ENCODE measurements at regions not wholly inside any gene's neighbourhood (a gene's known extent, or its start where the extent isn't known, plus 50 kb on each side); places are given as distances from the start of the nearest gene placed in this dataset.

- no peak for DNase-seq
- intact Hi-C loops (cut with micrococcal nuclease; ENCODE audit: unreplicated experiment): no loop called here
- H3K36me3 Mint-ChIP-seq (ENCODE audit: insufficient read depth, unreplicated experiment): no peaks in the 10 kb centered on the region
- no peak for TF ChIP-seq CTCF (IDR thresholded peaks at IDR 0.05; ENCODE audit: unreplicated experiment)
- no peak overlapping the region for H3K27ac Mint-ChIP-seq (ENCODE audit: unreplicated experiment)
- BruUV-seq (replicated peaks): no TSS peak
- no peaks in the 10 kb centered on the region for H3K9me3 Mint-ChIP-seq (ENCODE audit: low read depth, unreplicated experiment)
- CTCF ChIA-PET: no interaction called here
- H3K4me1 Mint-ChIP-seq (ENCODE audit: low read depth, unreplicated experiment): no peaks in the 10 kb centered on the region
- no peak overlapping the region for H3K4me3 Mint-ChIP-seq (ENCODE audit: low read depth, unreplicated experiment)
- peaks cover 72% of the 10 kb centered on the region for H3K27me3 Mint-ChIP-seq (ENCODE audit: unreplicated experiment)
Observed at GRCh38 chr14:94961386-94962165, 191.7 kb upstream of the GSC start.

- no peaks in the 10 kb centered on the region for H3K4me1 Mint-ChIP-seq (ENCODE audit: low read depth, unreplicated experiment)
- no peak for TF ChIP-seq CTCF (IDR thresholded peaks at IDR 0.05; ENCODE audit: unreplicated experiment)
- H3K9me3 Mint-ChIP-seq (ENCODE audit: low read depth, unreplicated experiment): no peaks in the 10 kb centered on the region
- DNase-seq: no peak
- intact Hi-C loops (cut with micrococcal nuclease; ENCODE audit: unreplicated experiment): no loop called here
- CTCF ChIA-PET: no interaction called here
- H3K27me3 Mint-ChIP-seq (ENCODE audit: unreplicated experiment): peaks cover 73% of the 10 kb centered on the region
- H3K36me3 Mint-ChIP-seq (ENCODE audit: insufficient read depth, unreplicated experiment): no peaks in the 10 kb centered on the region
- H3K4me3 Mint-ChIP-seq (ENCODE audit: low read depth, unreplicated experiment): no peak overlapping the region
- H3K27ac Mint-ChIP-seq (ENCODE audit: unreplicated experiment): no peak overlapping the region
- BruUV-seq (replicated peaks): no TSS peak
Observed at GRCh38 chr14:94960285-94961001, 190.5 kb upstream of the GSC start.

- TF ChIP-seq CTCF (IDR thresholded peaks at IDR 0.05; ENCODE audit: unreplicated experiment): no peak
- no peak for DNase-seq
- no peaks in the 10 kb centered on the region for H3K9me3 Mint-ChIP-seq (ENCODE audit: low read depth, unreplicated experiment)
- H3K4me1 Mint-ChIP-seq (ENCODE audit: low read depth, unreplicated experiment): no peaks in the 10 kb centered on the region
- H3K36me3 Mint-ChIP-seq (ENCODE audit: insufficient read depth, unreplicated experiment): no peaks in the 10 kb centered on the region
- no peak overlapping the region for H3K4me3 Mint-ChIP-seq (ENCODE audit: low read depth, unreplicated experiment)
- no peak overlapping the region for H3K27ac Mint-ChIP-seq (ENCODE audit: unreplicated experiment)
- intact Hi-C loops (cut with micrococcal nuclease; ENCODE audit: unreplicated experiment): no loop called here
- H3K27me3 Mint-ChIP-seq (ENCODE audit: unreplicated experiment): peaks cover 71% of the 10 kb centered on the region
- no TSS peak for BruUV-seq (replicated peaks)
- CTCF ChIA-PET: no interaction called here
Observed at GRCh38 chr14:94953541-94954260, 183.8 kb upstream of the GSC start.

GRCh38 chr14:94952097-94952496 is 182.2 kb upstream of the GSC start:
- BruUV-seq (replicated peaks): no TSS peak
- H3K4me3 Mint-ChIP-seq (ENCODE audit: low read depth, unreplicated experiment): no peak overlapping the region
- no peak for DNase-seq

More at GRCh38 chr14:94952097-94952496, 182.2 kb upstream of the GSC start:
- H3K27me3 Mint-ChIP-seq (ENCODE audit: unreplicated experiment): peaks cover 69% of the 10 kb centered on the region
- no peaks in the 10 kb centered on the region for H3K36me3 Mint-ChIP-seq (ENCODE audit: insufficient read depth, unreplicated experiment)
- no peak overlapping the region for H3K27ac Mint-ChIP-seq (ENCODE audit: unreplicated experiment)
- CTCF ChIA-PET: no interaction called here
- intact Hi-C loops (cut with micrococcal nuclease; ENCODE audit: unreplicated experiment): no loop called here
- H3K4me1 Mint-ChIP-seq (ENCODE audit: low read depth, unreplicated experiment): no peaks in the 10 kb centered on the region
- no peaks in the 10 kb centered on the region for H3K9me3 Mint-ChIP-seq (ENCODE audit: low read depth, unreplicated experiment)
- no peak for TF ChIP-seq CTCF (IDR thresholded peaks at IDR 0.05; ENCODE audit: unreplicated experiment)

Measured in Calu3 (cell line).